ENCODE measurements at regions not wholly inside any gene's neighbourhood (a gene's known extent, or its start where the extent isn't known, plus 50 kb on each side); places are given as distances from the start of the nearest gene placed in this dataset.

DNA sequence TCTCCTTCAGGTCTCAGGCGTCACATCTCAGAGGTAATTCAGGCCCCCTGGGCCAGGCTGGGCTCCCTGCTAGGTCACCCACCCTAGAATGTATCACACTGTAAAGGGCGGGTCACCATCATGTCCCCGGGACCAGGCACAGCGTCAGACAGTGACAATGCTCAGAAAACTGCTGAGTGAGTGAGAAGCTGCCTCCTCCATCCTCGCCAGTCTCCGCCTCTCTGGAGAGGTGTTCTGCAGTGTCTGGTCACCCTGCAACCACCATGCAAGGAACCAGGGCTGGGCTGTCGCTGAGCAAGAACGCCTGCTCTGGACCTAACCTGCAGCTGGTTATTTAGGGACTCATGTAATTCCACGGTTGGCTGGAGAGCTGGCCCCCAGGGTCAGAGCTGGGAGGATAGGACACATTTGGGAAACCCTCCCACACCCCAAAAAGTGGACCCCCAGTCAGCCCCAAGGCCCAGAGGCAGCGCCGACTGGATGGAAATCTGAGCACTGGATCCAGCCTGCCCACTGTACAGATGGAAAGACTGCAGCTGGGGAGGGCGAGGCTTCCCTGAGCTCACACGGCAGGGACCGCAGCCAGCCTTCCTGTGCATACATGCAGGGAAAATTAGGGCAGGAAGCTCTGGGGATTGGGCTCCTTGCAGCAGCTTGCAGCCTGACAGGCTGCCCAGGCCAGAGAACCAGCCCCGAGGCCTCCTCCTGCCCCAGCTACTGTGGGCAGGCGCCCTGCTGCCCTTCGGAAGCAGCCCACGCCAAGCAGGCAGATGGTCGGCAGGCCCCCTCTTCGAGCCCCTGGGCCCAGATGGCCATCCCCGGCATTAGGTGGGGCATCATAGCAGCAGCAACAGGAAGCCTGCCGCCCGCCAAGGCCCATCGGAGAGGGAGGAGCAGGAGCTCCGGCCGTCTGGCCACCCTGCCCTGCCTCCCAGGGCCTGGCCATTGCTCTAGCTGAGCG lies 105.4 kb upstream of the ZMIZ1 start:
- DNase-seq (ENCODE audit: low read depth) = no peak

- no peak for DNase-seq (ENCODE audit: low read depth)
These were observed 104.4 kb upstream of the ZMIZ1 start for GRCh38 chr10:78964274-78964951.

DNA sequence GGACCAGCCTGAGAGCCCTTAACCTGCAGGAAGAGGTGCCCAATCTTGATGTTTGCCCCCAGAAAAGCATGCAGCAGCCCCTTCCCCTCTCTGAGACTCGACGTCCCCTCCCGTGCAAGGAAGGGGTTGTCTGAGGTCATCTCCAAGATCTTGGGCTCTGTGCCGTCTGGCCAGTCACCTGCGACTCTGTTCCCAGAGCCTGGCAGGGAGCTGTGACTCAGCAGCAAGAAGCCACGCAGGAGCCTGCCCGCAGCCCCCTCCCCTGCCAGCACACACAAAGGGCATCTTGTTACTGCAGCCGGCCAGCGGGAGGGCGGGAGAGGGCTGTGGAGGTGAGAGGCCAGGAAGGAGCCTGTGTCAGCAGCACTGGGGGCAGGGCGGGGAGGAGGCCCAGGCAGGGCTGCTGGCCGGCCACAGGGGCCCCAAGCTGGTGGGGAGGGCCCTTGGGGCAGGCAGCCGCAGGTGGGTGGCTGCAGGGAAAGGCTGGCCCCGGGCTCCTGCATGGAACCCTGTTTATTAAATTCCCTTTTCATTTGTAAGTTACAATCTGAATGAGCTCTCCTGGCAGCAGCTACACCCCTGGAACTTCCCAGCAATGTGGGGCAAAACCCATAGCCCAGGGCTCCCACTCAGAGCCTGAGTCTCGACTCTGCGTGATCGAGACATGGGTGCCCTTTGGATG lies 103.7 kb upstream of the ZMIZ1 start:
- peak; percentile 43 for DNase-seq (ENCODE audit: low read depth)

GRCh38 chr10:78966182-78966787 lies 102.5 kb upstream of the ZMIZ1 start:
- DNase-seq (ENCODE audit: low read depth) = no peak

GRCh38 chr10:78966844-78967488 lies 101.8 kb upstream of the ZMIZ1 start:
- no peak for DNase-seq (ENCODE audit: low read depth)

GRCh38 chr10:78968300-78968942 lies 100.3 kb upstream of the ZMIZ1 start:
- DNase-seq (ENCODE audit: low read depth) = no peak

DNA sequence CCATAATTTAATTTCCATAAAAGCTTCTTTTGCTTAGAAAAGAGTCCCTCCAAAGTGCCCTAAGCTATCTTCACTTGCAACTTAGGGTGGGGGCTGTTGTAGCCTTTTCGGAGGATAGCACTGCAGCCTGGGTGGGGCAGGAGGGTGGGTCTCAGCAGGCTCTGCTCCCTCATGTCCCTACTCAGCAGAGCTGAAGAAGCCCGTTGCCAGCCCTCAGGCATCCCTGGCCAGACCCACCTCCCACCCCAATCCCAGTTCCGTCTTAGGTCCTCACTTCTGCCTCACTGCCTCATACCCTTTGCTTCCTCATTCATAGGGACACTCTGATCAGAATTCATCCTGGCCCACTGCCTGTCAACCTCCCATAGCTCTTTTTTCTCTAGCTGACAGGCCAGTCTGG lies 99.8 kb upstream of the ZMIZ1 start:
- DNase-seq (ENCODE audit: low read depth) = no peak

DNA sequence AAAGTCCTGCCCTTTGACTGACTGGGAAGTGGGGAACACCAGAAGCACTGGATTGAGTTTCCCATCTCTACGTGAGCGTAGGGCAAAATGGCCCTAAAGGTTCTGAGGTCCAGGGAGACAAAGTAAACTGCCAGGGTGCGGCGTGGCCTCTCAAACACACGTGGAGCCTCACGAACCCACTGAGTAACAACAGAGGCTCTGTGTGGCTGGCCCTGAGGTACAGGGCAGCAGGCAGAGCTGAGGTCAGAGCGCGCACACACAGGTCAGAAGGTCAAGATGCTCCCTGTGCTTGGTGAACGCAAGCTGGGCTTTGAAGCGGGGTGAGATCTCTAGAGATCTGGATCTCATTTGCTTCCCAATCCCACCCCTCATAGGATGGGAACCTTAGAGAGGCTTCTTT lies 99.0 kb upstream of the ZMIZ1 start:
- DNase-seq (ENCODE audit: low read depth) = no peak

DNA sequence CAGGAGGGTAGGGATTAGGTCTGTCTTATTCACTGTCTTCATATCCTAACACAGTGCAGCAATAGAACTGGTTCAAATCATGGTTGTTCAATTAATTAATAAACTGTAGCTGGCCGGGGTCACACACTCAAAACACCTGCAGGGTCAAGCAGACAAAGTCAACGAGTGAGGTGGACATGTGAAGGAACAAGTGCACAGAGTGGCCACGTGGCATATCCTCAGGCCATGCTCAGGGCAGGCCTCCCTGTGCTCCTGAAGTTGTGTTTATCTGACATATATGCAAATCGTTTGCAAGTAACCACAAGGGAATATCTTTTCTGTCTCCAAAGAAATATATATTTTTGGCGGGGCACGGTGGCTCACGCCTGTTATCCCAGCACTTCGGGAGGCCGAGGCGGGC lies 98.5 kb upstream of the ZMIZ1 start:
- no peak for DNase-seq (ENCODE audit: low read depth)

DNA sequence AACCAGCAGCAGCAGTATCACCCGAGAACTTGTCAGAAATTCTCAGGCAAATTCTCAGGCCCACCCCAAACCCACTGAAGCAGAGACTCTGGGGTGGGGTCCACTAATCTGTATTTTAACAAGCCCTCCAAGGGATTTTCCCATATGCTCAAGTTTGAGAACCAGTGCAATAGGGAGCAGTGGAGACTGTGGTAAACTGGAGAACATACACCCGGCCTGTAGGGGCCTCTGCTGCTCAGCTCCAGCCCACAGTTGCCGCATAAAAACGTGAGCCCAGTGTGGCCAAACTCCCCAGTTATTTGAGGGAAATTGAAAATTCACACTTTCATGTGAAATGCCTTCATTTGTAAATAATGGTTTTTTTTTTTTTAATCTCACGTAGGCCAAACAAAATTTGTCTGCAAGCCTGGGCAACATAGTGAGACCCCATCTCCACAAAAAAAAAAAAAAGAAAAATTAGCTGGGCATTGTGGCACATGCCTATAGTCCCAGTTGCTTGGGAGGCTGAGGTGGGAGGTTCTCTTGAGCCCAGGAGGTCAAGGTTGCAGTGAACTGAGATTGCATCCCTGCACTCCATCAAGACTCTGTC lies 97.6 kb upstream of the ZMIZ1 start:
- no peak for DNase-seq (ENCODE audit: low read depth)

- DNase-seq (ENCODE audit: low read depth) = peak; percentile 68
These were observed 96.4 kb upstream of the ZMIZ1 start for GRCh38 chr10:78972160-78972946.

GRCh38 chr10:78972947-78973900 lies 95.5 kb upstream of the ZMIZ1 start:
- DNase-seq (ENCODE audit: low read depth) = peak; percentile 94

- DNase-seq (ENCODE audit: low read depth) = peak; percentile 43
These were observed 94.7 kb upstream of the ZMIZ1 start for GRCh38 chr10:78973901-78974616.

DNA sequence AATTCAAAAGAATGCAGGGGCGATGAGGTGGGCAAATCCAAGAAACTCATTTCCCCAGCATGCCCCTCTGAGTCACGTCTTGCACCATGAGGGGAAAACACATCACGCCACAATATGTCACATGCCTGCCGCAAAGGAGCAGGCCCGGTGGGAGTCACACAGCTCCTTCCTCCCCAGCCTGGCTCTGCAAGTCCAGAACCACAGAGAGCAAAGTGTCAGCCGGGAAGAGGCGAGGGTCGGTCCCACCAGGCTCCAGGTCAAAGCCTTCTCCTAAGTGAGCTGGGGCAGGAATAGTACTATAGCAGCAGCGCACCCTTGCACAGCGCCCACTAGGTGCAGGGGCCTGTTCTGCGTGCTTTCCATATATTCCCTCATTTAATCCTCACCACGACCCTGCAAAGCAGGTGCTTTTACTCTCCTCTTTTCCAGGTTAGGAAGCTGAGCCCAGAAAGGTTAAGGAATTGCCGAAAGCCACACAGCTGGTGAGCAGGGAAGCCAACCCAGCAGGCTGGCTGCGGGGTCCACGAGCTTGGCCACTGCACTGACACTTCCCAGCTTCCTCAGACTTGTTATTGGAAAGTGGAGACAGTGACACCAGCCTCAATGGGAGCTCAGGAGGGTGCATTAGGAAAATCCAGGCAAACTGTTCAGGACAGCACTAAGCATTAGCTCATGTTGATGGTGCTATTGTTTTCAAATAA lies 94.0 kb upstream of the ZMIZ1 start:
- DNase-seq (ENCODE audit: low read depth) = peak; percentile 92

DNA sequence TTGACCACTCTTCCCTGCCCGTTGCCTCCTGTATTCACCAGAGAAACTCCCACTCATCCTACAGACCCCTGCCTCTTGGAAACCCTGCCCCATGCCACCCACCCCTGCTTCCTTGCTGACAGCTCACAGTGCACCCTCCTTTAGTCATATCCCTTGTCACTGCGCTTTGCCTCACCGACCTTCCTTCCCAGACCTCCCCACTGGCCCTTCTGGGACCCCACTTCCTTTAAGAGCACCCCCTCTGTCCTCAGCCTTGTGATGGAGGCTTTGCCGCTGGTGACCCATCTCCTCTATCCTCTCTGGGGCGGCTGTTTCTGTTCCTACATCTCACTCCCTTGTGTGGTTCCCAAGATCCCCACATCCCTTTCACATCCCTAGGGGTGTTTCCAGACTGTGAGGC lies 92.8 kb upstream of the ZMIZ1 start:
- no peak for DNase-seq (ENCODE audit: low read depth)

DNA sequence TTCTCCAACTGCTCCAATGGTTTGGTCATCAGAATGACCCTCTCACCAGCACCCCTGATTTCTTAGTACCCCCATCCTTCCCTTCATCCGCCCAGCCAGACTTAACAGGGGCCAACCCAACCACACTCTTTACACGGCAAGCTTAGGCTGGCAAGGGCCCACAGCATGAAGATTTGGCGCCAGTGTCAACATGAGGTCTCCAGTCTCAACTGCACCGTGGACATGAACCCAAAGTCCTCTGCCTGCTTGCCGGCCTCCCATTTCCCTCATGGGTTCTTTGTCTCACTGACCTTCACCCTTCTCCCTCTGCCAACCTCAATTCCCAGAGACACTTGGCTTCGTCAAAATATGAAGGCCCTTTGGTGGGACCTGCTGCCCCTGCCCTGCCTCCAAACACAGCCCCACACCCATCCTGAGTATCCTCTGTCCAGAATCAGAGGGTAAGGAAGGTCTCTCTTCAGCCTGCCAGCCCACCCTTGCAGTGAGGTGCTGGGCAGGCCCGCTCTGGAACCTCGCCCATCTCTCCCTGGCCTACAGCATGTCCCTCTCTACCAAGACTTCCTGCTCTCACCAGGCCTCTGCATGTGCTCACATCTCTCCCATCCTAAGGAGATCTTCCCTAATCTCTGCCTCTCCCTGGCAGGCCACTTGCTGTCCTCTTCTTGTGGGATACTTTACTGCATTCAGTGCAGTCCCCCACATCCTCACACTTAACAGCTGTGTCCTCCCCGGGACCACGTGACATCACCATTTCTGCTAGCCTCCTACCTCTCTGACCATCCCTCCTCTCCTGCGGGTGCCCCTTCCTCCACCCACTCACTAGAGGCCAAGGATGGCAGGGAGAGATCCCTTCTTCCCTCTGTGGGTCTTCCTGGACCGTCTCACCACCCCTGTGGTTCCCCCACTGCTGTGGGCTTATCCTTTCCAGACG lies 91.7 kb upstream of the ZMIZ1 start:
- DNase-seq (ENCODE audit: low read depth) = no peak

Data from iris pigment epithelial cell (primary cell).